ENCODE measurements at regions not wholly inside any gene's neighbourhood (a gene's known extent, or its start where the extent isn't known, plus 50 kb on each side); places are given as distances from the start of the nearest gene placed in this dataset.
A peak's percentile ranks its signal among the peaks of the same experiment; 100 is the strongest.

GRCh38 chr12:27382924-27383323 lies 50.3 kb downstream of the BMAL2 start:
- DNase-seq: no peak

GRCh38 chr12:27383429-27384260 lies 51.0 kb downstream of the BMAL2 start:
- DNase-seq: peak; percentile 82

- no peak for DNase-seq
Observed at GRCh38 chr12:27384261-27384590, 51.6 kb downstream of the BMAL2 start.

- no peak for DNase-seq
Observed at GRCh38 chr12:27385766-27386564, 53.3 kb downstream of the BMAL2 start.

GRCh38 chr12:27387473-27387872 lies 54.8 kb downstream of the BMAL2 start:
- no peak for DNase-seq

GRCh38 chr12:27388650-27389049 lies 56.0 kb downstream of the BMAL2 start:
- no peak for DNase-seq

- no peak for DNase-seq
Observed at GRCh38 chr12:27394676-27395075, 51.9 kb upstream of the SMCO2 start.

GRCh38 chr12:27396216-27396815 lies 50.2 kb upstream of the SMCO2 start:
- no peak for DNase-seq
